GM21367 (cell line): ENCODE measurements at regions not wholly inside any gene's neighbourhood (a gene's known extent, or its start where the extent isn't known, plus 50 kb on each side); places are given as distances from the start of the nearest gene placed in this dataset.

Experiments
- ATAC-seq: cut with Tn5 transposase; IDR thresholded peaks from one replicate; pipeline ENCODE4 v1.9.1; 2021; ENCODE audit not compliant: unreplicated experiment

GRCh38 chr6:14742680-14743079 lies 503.2 kb upstream of the JARID2 start:
- no peak for ATAC-seq

GRCh38 chr6:14743144-14743473 lies 502.8 kb upstream of the JARID2 start:
- ATAC-seq = no peak

GRCh38 chr6:14743474-14744211 lies 502.2 kb upstream of the JARID2 start:
- ATAC-seq = no peak

- ATAC-seq = no peak
Observed at GRCh38 chr6:14744212-14744556, 501.7 kb upstream of the JARID2 start.

- ATAC-seq = no peak
Observed at GRCh38 chr6:14746139-14746837, 499.6 kb upstream of the JARID2 start.

GRCh38 chr6:14747881-14748520 lies 497.9 kb upstream of the JARID2 start:
- ATAC-seq = no peak

GRCh38 chr6:14748679-14749078 lies 497.2 kb upstream of the JARID2 start:
- ATAC-seq = no peak

- no peak for ATAC-seq
Observed at GRCh38 chr6:14750059-14750661, 495.7 kb upstream of the JARID2 start.

- ATAC-seq = no peak
Observed at GRCh38 chr6:14751645-14752175, 494.2 kb upstream of the JARID2 start.

- no peak for ATAC-seq
Observed at GRCh38 chr6:14754751-14755513, 490.9 kb upstream of the JARID2 start.

GRCh38 chr6:14756340-14756739 lies 489.5 kb upstream of the JARID2 start:
- ATAC-seq = no peak

GRCh38 chr6:14757014-14757413 lies 488.9 kb upstream of the JARID2 start:
- ATAC-seq = no peak

GRCh38 chr6:14757418-14757817 lies 488.5 kb upstream of the JARID2 start:
- no peak for ATAC-seq

- ATAC-seq = no peak
Observed at GRCh38 chr6:14758421-14759081, 487.3 kb upstream of the JARID2 start.

- ATAC-seq = no peak
Observed at GRCh38 chr6:14759976-14760672, 485.7 kb upstream of the JARID2 start.

- no peak for ATAC-seq
Observed at GRCh38 chr6:14762077-14762476, 483.8 kb upstream of the JARID2 start.

GRCh38 chr6:14763139-14763538 lies 482.7 kb upstream of the JARID2 start:
- no peak for ATAC-seq

- ATAC-seq = no peak
Observed at GRCh38 chr6:14763616-14764015, 482.3 kb upstream of the JARID2 start.

GRCh38 chr6:14765106-14765505 lies 480.8 kb upstream of the JARID2 start:
- no peak for ATAC-seq
